HT-29 (cell line): ENCODE measurements at regions not wholly inside any gene's neighbourhood (a gene's known extent, or its start where the extent isn't known, plus 50 kb on each side); places are given as distances from the start of the nearest gene placed in this dataset. TPM values are rescaled to one million over a fixed set of nuclear protein-coding genes. Genes with fewer than 3 reads are reported as not detected.

Source experiments
- DNase-seq: peaks from one replicate; pipeline ENCODE4 v3.0.0-alpha.2; 2015; ENCODE audit warnings: low spot score
- small RNA-seq: library from RNA; depleted of rRNA; stranded (forward); fragments of <200 nt; gene quantifications from one replicate; pipeline ENCODE3, GENCODE V24; 2014

DNA sequence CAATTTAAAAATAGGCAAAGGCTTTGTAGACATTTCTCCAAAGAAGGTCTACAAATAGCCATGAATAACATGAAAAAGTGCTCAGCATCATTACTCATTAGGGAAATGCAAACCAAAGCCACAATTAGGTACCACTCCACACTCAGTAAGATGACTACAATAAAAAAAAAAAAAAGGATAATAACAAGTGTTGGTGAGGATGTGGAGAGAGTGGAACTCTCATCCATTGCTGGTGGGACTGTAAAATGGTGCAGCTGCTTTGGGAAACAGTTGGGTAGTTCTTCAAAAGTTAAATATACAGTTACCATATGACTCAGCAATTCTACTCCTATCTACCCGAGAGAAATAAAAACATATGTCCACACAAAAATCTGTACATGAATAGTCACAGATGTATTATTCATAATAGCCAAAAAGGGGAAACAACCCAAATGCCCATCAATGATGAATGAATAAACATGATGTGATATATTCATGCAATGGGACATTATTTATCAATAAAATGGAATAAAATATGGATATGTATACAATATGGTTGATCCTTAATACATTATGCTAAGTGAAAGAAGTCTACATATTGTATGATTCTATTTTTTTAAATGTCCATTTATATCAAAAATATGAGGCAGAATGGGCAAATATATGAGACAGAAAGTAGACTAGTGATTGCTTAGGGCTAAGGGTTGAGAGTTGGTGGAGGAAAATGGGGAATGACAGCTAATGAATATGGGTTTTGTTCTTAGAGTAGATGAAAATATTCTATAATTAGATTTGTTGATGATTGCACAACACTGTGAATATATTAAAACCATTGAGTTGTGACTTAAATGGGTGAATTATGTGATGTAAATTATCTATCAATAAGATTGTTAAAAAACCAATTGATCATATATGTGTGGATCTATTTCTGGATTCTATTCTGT is 66.1 kb upstream of the SMAD3 start:
- DNase-seq = no peak

DNA sequence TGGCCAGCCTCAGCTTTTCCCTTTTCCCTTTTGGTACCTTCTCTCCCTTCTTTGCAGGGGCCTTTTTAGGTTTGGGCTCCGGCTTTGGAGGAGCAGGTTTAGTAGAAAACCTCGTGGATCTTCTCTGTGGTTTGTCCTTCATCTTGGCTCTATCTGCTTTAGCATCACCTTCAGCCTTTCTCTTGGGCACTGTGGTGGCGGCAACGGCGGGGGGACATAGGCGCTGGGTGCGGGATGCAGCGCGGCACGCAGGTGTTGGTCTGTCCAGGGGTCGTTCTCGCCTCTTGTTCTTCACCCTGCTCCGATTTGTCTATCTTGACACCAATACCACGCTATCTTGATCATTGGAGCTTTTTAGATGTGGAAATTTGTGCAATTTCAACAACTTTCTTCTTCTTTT is 64.5 kb upstream of the SMAD3 start:
- no peak for DNase-seq

DNA sequence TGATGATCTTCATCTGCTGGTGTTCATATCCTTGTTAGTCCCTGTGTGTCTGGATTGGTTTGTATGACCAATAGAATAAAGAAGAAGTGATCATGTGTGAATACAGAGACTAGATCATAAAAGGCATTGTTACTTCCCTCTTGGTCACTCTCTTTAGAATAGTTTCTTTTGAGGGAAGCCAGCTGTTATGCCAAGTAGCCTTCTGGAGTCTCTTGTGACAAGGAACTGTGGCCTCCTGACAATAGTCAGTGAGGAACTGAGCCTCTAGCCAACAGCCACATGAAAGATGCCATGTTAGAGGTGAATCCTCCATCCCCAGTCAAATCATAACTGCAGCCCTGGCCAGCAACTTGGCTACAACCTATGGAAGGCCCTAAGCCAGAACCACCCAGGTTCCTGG is 63.0 kb upstream of the SMAD3 start:
- DNase-seq = no peak

DNA sequence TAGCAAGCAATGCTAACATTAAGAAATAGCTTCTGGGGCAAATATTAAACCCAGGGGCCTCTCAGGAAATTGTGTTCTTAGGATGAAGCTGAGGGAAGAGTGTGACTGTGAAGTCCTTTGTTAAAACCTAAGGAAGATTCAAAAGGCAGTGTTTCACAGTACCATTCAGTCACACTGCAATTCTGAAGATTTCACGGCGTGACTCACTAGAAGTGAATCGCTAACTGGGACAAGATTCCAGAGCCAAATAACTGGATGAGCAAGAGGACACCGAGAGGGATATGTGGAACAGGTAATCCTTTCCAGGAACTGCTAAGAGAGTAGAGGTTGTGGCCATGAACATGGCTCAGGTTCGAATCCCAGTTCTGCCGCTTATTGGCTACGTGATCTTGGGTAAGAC is 61.8 kb upstream of the SMAD3 start:
- DNase-seq = no peak

DNA sequence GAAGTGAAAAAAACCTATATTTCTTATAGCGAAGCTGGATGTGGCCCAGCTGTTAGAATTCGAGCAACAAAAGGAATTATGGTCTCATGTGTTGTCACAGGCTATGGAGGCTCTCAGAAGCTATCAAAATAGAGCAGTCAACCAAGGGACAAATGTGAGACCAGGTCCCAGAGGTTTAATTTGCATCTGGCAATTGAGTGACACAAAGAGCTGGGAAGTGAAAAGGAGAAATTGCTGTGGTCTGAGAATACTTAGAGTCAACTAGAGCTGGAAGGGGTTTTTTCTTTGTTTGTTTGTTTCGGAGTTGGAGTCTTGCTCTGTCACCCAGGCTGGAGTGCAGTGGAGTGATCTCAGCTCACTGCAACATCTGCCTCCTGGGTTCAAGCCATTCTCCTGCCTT is 61.3 kb upstream of the SMAD3 start:
- DNase-seq = no peak

DNA sequence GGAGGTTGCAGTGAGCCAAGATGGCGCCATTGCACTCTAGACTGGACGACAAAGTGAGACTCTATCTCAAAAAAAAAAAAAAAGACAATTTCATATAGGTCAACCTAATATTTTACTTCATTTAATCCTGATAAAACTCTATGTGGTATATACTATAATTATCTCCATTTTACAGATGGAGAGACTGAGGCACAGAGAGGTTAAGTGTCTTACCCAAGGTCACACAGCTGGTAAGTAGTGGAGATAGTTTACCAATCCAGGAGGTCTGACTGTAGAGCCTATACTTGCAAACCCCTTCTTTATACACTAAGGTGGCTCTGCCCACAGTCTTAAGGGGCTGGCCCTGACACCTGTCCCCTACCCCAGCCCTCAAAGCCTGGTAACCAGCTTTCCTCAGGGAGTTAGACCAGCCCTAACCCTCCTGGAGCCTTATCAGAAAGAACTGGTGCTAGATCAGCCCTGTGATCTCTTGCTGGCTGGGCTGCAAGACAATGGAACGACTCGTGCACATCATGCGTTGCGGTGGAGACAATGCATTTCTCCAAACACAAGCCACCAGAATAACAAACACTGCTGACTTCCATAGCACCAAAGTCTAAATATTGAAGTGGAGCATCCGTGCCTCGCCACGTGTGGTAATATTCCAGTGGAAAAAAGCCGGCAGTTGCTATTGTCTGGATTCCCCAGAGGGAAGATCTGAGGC is 60.0 kb upstream of the SMAD3 start:
- no peak for DNase-seq

DNA sequence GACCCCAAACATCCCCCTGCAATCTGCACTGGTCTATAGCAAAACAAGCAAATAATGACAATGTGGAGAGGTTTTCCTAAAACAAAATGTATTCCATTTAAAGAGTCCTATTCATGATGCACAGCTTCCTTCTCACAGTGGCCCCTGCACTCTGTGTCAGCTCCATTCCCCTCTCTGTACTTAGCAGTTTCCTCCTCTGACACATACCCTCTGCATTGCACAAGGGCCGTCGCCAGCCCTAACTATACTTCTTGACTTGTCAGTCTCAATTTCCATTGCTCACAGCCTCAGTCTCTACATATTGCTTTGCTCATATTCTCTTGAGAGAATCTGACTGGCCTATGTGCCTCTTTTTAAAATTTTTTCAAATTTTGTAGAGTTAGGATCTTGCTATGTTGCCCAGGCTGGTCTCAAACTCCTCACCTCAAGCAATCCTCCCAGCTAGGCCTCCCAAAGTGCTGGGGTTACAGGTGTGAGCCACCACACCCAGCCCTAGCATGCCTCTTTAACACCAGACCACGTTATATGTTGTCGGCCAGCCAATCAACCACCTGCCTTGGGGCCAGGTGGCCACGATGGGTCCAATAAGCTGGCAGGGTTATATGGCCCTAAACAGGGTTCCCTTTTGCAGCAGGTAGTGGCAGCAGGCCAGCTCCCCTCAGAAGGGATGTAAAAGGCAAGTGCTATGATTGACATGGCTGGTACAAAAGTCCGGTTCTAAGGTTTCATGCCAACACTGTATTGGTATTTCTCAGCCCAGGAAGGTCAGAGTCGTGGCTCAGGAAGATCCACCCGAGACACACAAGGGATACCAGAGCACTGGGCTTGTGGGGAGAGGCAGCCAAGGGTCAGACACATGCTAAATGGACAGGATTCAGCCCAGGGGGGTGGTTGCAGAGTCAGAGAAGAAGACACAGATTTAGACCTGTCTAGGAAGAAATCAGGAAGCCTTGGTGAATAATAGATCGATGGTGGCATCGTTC is 59.0 kb upstream of the SMAD3 start:
- no peak for DNase-seq

DNA sequence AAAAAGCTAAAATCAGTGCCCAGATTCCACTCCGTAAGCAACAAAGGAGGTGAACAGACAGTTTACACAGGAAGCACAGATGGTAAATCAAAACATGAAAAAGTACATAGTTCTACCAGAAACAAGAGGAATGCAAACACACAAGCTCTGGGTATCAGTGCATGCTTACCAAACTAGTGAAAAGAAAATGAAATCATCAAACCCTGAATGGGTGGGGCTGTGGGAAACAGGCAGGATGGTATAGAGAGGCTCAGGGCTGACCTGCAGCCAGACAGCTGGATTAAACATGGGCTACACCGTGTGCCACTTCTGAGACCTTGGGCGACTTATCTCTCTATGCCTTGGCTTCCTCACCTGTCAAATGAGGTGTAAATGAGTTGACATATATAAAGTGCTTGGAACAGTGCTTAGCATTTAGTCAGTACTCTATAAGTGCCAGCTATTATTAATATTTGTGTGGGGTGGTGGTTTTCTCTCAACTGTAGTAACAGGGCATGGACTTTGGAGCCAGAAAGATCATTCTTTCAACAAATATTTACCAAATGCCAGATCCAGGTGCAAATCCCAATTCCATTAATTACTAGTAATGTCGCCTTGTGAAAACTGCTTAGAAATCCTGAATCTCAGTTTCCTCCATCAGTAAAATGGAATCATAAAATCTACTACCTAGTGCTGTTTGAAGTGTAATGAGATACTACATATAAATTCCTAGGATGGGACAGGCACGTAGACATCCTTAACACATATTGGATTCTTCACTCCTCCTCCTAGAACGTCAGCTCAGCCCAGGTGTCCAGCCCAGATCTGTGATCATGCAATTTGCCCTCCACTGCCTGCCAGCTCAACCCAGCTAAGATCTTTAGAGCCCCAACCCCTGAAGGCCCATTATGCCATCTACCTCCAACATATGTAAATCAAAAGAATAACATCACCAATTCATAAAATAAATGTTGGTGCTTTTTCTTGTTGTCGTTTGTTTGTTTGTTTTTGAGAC is 55.5 kb upstream of the SMAD3 start:
- DNase-seq = no peak

DNA sequence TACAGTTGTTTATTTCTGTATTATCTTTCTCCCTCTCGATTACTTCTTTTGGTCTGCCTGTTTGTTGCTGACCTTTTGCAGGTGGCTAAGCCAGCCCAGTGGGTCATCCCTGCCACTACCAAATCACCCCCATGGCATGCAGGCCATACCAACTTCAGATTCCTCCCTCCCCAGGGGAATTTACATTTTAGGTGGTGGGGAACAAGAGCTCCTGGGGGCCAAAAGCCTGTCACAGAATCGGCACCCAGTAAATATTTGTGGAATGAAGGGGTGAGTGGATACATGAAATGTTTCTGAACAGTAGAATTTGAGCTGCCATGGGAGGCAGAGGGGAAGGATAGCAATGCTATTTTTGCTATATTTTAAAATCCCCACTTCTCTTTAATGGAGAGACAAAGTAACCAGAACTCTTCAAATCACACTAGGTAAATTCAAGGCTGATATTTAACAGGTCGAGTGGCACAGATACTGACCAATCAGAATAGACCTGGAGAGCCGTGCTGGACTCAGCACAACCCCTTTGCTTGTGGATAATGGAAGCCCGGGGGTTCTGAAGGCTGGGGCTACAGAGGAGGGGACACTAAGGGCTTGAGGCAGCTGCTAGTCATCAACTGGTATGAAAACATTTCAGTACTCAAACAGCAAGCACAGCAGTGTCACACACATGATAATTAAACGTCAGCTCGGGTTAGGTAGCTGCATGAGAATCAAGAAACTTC is 54.3 kb upstream of the SMAD3 start:
- DNase-seq = no peak

DNA sequence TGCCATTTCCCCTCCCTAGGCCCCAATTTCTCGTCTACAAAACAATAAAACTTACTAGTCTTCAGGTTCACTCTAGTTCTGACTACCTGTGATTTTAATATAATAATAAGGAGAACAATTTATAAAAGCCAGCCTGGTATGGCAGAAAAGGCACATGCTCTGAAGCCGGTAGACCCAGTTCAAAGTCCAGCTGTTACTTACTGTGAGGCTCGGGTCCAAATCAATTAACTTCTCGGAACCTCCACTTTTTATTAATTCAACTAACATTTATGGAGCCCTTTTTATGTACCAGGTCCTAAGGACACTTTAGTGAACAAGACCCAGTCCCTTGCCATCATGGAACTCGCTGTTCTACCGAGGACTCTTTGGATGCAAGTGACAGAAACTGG is 53.8 kb upstream of the SMAD3 start:
- no peak for DNase-seq

DNA sequence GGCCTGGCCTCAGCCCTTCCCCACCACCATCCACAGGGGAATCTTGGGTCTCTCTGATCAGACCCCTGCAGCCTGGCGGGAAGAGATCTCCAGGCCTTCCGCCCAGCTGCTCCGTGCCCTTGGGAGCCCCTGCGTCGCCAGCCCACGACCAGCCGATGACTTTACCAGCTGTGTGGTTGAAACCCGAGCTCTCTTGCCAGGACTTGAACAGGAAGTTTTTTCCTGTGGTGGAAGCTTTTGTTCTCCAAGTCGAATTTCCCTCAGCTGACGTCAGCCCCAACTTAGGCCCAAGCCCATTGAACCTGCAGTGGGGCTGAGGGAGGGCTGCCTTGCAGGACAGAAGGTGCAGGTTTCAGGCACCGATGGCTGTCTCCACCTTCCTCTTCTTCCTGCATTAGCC is 51.7 kb upstream of the SMAD3 start:
- DNase-seq = no peak

Small RNA genes in the stretch of these regions (small RNA-seq; reads per million reads assigned to genes)
- gene HMGN2P47 = not detected
